ENCODE measurements at regions not wholly inside any gene's neighbourhood (a gene's known extent, or its start where the extent isn't known, plus 50 kb on each side); places are given as distances from the start of the nearest gene placed in this dataset.

- no peak for ATAC-seq
- TF ChIP-seq TSHZ2 (CRISPR knock-in tag; IDR thresholded peaks at IDR 0.05), result no peak
- TF ChIP-seq ARNTL (CRISPR knock-in tag; IDR thresholded peaks at IDR 0.05; ENCODE audit: borderline replicate concordance, low read depth), result no peak
- TF ChIP-seq POU6F1 (CRISPR knock-in tag; IDR thresholded peaks at IDR 0.05; ENCODE audit: borderline replicate concordance, low read depth), result no peak
- TF ChIP-seq RARB (CRISPR knock-in tag; IDR thresholded peaks at IDR 0.05), result no peak
- no peak for TF ChIP-seq ESRRG (CRISPR knock-in tag; IDR thresholded peaks at IDR 0.05)
- no peak for TF ChIP-seq CSDC2 (CRISPR knock-in tag; IDR thresholded peaks at IDR 0.05)
- no peak for TF ChIP-seq ZC3H10 (CRISPR knock-in tag; IDR thresholded peaks at IDR 0.05)
- no peak for TF ChIP-seq GLIS3 (CRISPR knock-in tag; IDR thresholded peaks at IDR 0.05)
- no peak for TF ChIP-seq PPARA (CRISPR knock-in tag; IDR thresholded peaks at IDR 0.05; ENCODE audit: borderline replicate concordance)
- no peak for TF ChIP-seq OSR1 (CRISPR knock-in tag; IDR thresholded peaks at IDR 0.05)
- TF ChIP-seq TCF4 (CRISPR knock-in tag; IDR thresholded peaks at IDR 0.05; ENCODE audit: borderline replicate concordance), result no peak
- TF ChIP-seq CSRNP3 (CRISPR knock-in tag; IDR thresholded peaks at IDR 0.05), result no peak
- TF ChIP-seq ZFP3 (CRISPR knock-in tag; IDR thresholded peaks at IDR 0.05), result no peak
- no peak for TF ChIP-seq ZNF565 (CRISPR knock-in tag; conservative IDR thresholded peaks at IDR 0.05; ENCODE audit: low read depth)
These were observed 154.7 kb downstream of the KTN1 start for GRCh38 chr14:55734731-55735130.

GRCh38 chr14:55739967-55740648 is 160.1 kb downstream of the KTN1 start:
- no peak for TF ChIP-seq SNAI2 (CRISPR knock-in tag; IDR thresholded peaks at IDR 0.05)
- TF ChIP-seq RARB (CRISPR knock-in tag; IDR thresholded peaks at IDR 0.05), result no peak
- TF ChIP-seq ESRRG (CRISPR knock-in tag; IDR thresholded peaks at IDR 0.05), result no peak
- no peak for TF ChIP-seq ISL1 (CRISPR knock-in tag; IDR thresholded peaks at IDR 0.05)
- TF ChIP-seq ZNF565 (CRISPR knock-in tag; conservative IDR thresholded peaks at IDR 0.05; ENCODE audit: low read depth), result no peak
- no peak for TF ChIP-seq PATZ1 (CRISPR knock-in tag; IDR thresholded peaks at IDR 0.05; ENCODE audit: borderline replicate concordance)
- TF ChIP-seq GLIS3 (CRISPR knock-in tag; IDR thresholded peaks at IDR 0.05), result no peak
- no peak for TF ChIP-seq PPARA (CRISPR knock-in tag; IDR thresholded peaks at IDR 0.05; ENCODE audit: borderline replicate concordance)
- TF ChIP-seq ZNF70 (CRISPR knock-in tag; IDR thresholded peaks at IDR 0.05), result no peak
- TF ChIP-seq CSDC2 (CRISPR knock-in tag; IDR thresholded peaks at IDR 0.05), result no peak
- no peak for ATAC-seq

- ATAC-seq, result no peak
- TF ChIP-seq TOX (CRISPR knock-in tag; IDR thresholded peaks at IDR 0.05; ENCODE audit: borderline replicate concordance) (no peak), ZNF70 (CRISPR knock-in tag; IDR thresholded peaks at IDR 0.05) (no peak)
These were observed 160.6 kb downstream of the KTN1 start for GRCh38 chr14:55740649-55740989.

GRCh38 chr14:55741240-55741639 is 161.2 kb downstream of the KTN1 start:
- no peak for ATAC-seq
- TF ChIP-seq TSHZ2 (CRISPR knock-in tag; IDR thresholded peaks at IDR 0.05) (no peak), ISL1 (CRISPR knock-in tag; IDR thresholded peaks at IDR 0.05) (no peak), CSRNP3 (CRISPR knock-in tag; IDR thresholded peaks at IDR 0.05) (no peak), ESRRG (CRISPR knock-in tag; IDR thresholded peaks at IDR 0.05) (no peak), POU6F1 (CRISPR knock-in tag; IDR thresholded peaks at IDR 0.05; ENCODE audit: borderline replicate concordance, low read depth) (no peak)

Data from SK-N-SH treated with all-trans-retinoic acid at 6 μM for 48 hours (cell line).